Activated naive CD4-positive, alpha-beta T cell treated with anti-CD3 and anti-CD28 coated beads, Interleukin-2, amount 50 U/mL, for 72 hours (primary cell): ENCODE measurements at regions not wholly inside any gene's neighbourhood (a gene's known extent, or its start where the extent isn't known, plus 50 kb on each side); places are given as distances from the start of the nearest gene placed in this dataset.
A peak's percentile ranks its signal among the peaks of the same experiment; 100 is the strongest.
"Not testable (repeated sequence)": the region's sequence is repeated elsewhere in the genome, so short reads cannot be mapped to it uniquely, and the experiment has no call there.

Experiments used
- ATAC-seq, 2 donors: fragments of 150-1000 bp; cut with Tn5 transposase; 2 replicates each; pipeline ENCODE4 v1.10.0; 2021; ENCODE audit warnings: mild to moderate bottlenecking in 2 of 2, moderate library complexity in 2 of 2
- DNase-seq, 2 donors: peaks; one replicate each; pipeline ENCODE4 v3.0.0; 2021 to 2022; ENCODE audit warnings: low spot score in 2 of 2
- H3K27ac Mint-ChIP-seq, 2 donors: one replicate each; pipeline ENCODE4 v1.8.0; 2022; ENCODE audit warnings: mild to moderate bottlenecking in 2 of 2, mixed read lengths in 2 of 2
- H3K36me3 Mint-ChIP-seq, 2 donors: one replicate each; pipeline ENCODE4 v1.8.0; 2022; ENCODE audit warnings: mixed read lengths in 2 of 2
- H3K9me3 Mint-ChIP-seq, 2 donors: one replicate each; pipeline ENCODE4 v1.8.0; 2022; ENCODE audit warnings: mixed read lengths in 2 of 2

DNA sequence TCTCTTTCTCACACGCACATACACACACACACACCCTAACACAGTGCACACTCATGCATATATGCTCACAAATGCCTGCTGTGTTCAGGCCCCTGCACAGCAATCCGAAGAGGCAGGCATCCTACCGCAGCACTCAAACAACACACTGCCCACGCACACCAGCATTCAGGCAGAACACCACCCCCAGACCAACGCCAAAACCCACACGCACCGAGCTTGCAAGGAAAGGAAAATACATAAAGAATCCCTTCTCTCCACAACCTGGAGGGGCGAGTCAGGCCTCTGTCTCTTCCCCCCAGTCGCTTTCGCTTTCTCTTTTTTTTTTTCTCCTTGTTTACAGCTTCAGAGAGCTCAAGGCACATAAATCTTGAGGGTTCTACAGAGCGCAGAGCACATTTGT is 968.4 kb upstream of the DEFB115 start:
- not testable (repeated sequence) for ATAC-seq

GRCh38 chr20:30289711-30290141 is 967.7 kb upstream of the DEFB115 start:
- H3K36me3 Mint-ChIP-seq: peaks cover 0 to 15% of the 10 kb centered on the region in 2 donors
- ATAC-seq, DNase-seq: not testable (repeated sequence)
- H3K9me3 Mint-ChIP-seq: peaks cover 0 to 15% of the 10 kb centered on the region in 2 donors
- H3K27ac Mint-ChIP-seq: peak overlapping the region in 1 of 2 donors; percentile 81

More for the DNA sequence above, 968.4 kb upstream of the DEFB115 start:
- DNase-seq: not testable (repeated sequence)
- peak overlapping the region in 1 of 2 donors; percentile 81 for H3K27ac Mint-ChIP-seq
- H3K9me3 Mint-ChIP-seq: peaks cover 0 to 15% of the 10 kb centered on the region in 2 donors
- peaks cover 0 to 21% of the 10 kb centered on the region in 2 donors for H3K36me3 Mint-ChIP-seq

DNA sequence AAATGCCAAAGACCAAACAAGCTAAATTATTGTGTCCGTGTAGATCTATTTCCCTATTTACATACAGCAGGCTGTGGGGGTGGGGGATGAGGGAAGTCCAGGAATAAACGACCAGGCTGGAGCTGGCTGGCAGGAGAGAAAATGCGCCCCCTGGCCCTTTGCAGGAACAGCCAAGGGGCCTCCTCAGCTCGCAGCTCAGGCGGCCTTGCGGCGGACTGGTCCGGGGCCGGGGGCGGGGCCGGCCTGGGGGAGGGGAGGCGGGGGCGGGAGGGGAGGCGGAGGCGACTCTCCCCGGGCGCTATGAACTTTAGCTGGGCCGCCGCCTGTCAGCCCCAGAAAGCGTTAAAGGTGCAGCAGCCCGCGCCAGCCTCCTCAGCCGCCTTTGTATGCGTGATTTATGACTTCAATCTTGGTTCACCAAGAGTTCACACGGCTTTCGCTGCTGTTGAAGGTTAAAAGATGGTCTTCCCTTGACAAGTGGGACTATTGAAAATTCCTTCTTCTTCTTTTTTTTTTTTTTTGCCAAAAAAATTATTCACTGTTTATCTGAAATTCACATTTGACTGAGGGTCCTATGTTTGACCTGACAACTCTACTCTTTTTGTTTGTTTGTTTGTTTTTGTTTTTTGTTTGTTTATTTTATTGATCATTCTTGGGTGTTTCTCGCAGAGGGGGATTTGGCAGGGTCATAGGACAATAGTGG is 967.0 kb upstream of the DEFB115 start:
- peak overlapping the region in 1 of 2 donors; percentile 81 for H3K27ac Mint-ChIP-seq
- H3K36me3 Mint-ChIP-seq: peaks cover 0 to 15% of the 10 kb centered on the region in 2 donors
- DNase-seq: not testable (repeated sequence)
- H3K9me3 Mint-ChIP-seq: peaks cover 0 to 15% of the 10 kb centered on the region in 2 donors
- ATAC-seq: peak in 1 of 2 donors; percentile 73

GRCh38 chr20:30291064-30291379 is 966.4 kb upstream of the DEFB115 start:
- not testable (repeated sequence) for H3K27ac Mint-ChIP-seq, ATAC-seq, DNase-seq
- H3K36me3 Mint-ChIP-seq: peaks cover 0 to 15% of the 10 kb centered on the region in 2 donors
- peaks cover 0 to 16% of the 10 kb centered on the region in 2 donors for H3K9me3 Mint-ChIP-seq

DNA sequence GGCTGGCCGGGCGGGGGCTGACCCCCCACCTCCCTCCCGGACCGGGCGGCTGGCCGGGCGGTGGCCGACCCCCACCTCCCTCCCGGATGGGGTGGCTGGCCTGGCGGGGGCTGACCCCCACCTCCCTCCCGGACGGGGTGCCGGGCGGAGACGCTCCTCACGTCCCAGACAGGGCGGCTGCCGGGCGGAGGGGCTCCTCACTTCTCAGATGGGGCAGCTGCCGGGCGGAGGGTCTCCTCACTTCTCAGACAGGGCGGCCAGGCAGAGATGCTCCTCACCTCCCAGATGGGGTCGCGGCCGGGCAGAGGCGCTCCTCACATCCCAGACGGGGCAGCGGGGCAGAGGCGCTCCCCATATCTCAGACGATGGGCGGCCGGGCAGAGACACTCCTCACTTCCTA is 965.8 kb upstream of the DEFB115 start:
- Mint-ChIP-seq H3K36me3 (peaks cover 0 to 15% of the 10 kb centered on the region in 2 donors), H3K9me3 (peaks cover 0 to 20% of the 10 kb centered on the region in 2 donors)
- ATAC-seq, DNase-seq, H3K27ac Mint-ChIP-seq: not testable (repeated sequence)

DNA sequence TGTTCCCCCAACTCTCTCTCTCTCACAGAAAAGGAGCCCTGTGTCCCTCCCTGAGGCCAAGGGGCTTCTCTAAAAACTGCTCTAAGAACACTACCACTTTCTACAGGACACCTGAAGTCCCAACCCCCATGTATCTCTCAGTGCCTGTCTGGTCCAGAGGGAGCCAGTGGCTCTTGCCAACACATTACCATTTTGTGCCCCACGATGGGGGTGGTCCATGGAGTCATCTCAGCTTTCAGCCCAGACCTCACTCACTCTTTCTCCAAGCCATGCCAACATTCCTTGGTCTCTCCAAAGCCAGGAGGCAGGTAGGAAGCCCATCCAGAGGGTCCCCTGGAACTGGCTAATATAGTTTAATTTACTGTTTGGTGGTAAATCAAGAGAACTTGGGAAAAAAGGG is 962.1 kb upstream of the DEFB115 start:
- Mint-ChIP-seq H3K36me3 (peaks cover 0 to 10% of the 10 kb centered on the region in 2 donors), H3K9me3 (peaks cover 0 to 16% of the 10 kb centered on the region in 2 donors)
- not testable (repeated sequence) for H3K27ac Mint-ChIP-seq, ATAC-seq, DNase-seq

DNA sequence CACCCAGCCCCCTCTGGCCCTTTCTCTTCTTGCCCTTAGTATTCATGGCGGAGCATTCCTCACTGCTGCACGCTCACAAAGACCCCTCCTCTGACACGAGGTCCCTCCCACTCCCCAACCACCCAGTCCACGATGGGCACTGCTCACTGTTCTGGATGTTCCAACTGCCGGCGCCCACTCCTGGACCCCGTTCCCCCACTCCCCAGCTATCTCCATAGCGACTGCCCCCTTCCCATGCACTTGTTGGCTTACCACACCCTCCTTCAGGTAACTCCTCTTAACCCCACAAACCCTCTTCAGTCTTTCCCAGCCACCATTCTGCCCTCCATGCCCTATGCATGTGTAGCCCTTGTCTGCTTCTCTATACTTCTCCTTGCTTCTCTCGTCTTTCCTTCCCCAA is 961.5 kb upstream of the DEFB115 start:
- H3K27ac Mint-ChIP-seq, ATAC-seq, H3K36me3 Mint-ChIP-seq, DNase-seq: not testable (repeated sequence)
- H3K9me3 Mint-ChIP-seq: peaks cover 0 to 12% of the 10 kb centered on the region in 2 donors

DNA sequence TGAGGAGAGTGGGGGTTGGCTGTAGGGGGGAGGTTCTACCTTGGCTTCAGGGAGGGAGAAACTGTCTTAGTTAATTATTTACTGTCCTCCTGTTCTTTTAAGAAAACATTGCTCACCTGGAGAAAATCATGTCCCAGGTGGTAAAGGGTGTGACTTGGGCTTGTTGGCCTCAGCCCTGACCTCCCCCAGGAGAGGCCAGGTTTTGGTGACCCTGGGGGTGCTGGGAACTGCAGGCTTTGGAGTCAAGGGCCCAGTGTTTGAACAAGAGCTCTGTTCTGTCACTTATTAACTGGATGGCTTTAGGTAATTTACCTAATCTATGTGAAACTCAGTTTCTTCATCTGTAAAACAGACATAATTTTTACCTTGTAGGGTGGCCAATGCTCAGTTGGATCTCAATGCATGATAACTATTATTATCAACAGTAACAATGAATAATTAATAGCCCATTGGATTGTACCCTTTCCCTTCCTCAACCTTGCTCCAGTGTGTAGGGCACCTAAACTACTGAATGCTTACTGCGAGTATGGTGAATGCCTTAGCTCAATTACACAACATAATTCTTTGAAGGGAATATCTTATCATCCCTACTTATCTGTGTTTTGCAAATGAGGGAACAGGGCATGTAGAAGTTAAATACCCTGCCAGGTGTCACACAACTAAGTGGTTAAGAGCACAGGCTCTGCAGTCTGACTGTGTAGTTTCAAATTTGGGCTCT is 959.4 kb upstream of the DEFB115 start:
- not testable (repeated sequence) for H3K36me3 Mint-ChIP-seq, DNase-seq, H3K27ac Mint-ChIP-seq, ATAC-seq
- H3K9me3 Mint-ChIP-seq: peaks cover 0 to 11% of the 10 kb centered on the region in 2 donors

- H3K9me3 Mint-ChIP-seq, DNase-seq, ATAC-seq, H3K36me3 Mint-ChIP-seq: not testable (repeated sequence)
- H3K27ac Mint-ChIP-seq: peak overlapping the region in 1 of 2 donors; percentile 50
Observed at GRCh38 chr20:30300220-30300642, 957.2 kb upstream of the DEFB115 start.

DNA sequence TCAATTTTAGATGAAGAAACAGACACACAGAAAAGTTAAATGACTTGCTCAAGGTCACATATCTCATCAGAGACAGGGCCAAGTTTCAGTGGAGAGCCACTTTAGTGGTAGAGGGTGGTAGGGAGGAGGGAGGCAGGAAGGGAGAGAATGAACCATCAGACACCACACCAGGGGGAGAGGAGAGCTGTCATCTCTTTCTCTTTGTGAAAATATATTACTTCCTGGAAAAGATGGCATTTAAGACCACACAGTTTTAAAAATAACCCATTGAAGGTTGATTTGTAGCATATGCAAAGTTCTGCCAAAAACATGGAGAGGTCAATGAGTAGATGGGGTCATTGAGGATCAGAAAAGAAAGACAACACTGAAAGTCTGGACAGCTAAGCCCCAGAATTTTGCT is 954.7 kb upstream of the DEFB115 start:
- not testable (repeated sequence) for H3K9me3 Mint-ChIP-seq, DNase-seq, H3K36me3 Mint-ChIP-seq, ATAC-seq, H3K27ac Mint-ChIP-seq

GRCh38 chr20:30309938-30310337 is 947.5 kb upstream of the DEFB115 start:
- H3K27ac Mint-ChIP-seq, H3K36me3 Mint-ChIP-seq, ATAC-seq, DNase-seq, H3K9me3 Mint-ChIP-seq: not testable (repeated sequence)

DNA sequence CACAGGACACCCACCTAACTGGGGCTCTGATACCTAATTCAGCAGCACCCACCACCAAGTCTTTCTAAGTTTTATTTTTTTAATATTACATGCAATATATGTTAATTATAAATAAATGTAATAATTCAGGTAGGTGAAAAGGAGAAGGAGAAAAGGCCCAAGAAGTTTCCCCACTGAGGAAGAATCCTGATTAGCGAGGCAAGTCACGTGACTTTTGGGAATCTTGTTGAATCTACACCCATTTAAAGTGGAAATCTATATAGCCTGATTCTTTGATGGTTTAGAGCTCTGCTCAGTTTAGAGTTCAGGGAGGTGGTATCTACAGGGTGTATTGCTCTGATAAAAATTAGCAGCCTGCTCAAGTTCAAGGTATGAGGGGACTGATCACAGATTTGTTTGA is 947.1 kb upstream of the DEFB115 start:
- ATAC-seq, DNase-seq, H3K9me3 Mint-ChIP-seq, H3K36me3 Mint-ChIP-seq, H3K27ac Mint-ChIP-seq: not testable (repeated sequence)

- not testable (repeated sequence) for ATAC-seq, DNase-seq, H3K36me3 Mint-ChIP-seq, H3K27ac Mint-ChIP-seq, H3K9me3 Mint-ChIP-seq
Observed at GRCh38 chr20:30312220-30312619, 945.2 kb upstream of the DEFB115 start.

- not testable (repeated sequence) for H3K27ac Mint-ChIP-seq
Observed at GRCh38 chr20:30313660-30314059, 943.8 kb upstream of the DEFB115 start.

GRCh38 chr20:30316063-30316462 is 941.4 kb upstream of the DEFB115 start:
- ATAC-seq, DNase-seq, H3K27ac Mint-ChIP-seq, H3K36me3 Mint-ChIP-seq, H3K9me3 Mint-ChIP-seq: not testable (repeated sequence)

More at GRCh38 chr20:30313660-30314059, 943.8 kb upstream of the DEFB115 start:
- not testable (repeated sequence) for H3K9me3 Mint-ChIP-seq, DNase-seq, H3K36me3 Mint-ChIP-seq, ATAC-seq

GRCh38 chr20:30316532-30317299 is 940.7 kb upstream of the DEFB115 start:
- not testable (repeated sequence) for H3K36me3 Mint-ChIP-seq, DNase-seq, ATAC-seq, H3K9me3 Mint-ChIP-seq, H3K27ac Mint-ChIP-seq
